IMR-90 (cell line): ENCODE measurements at regions not wholly inside any gene's neighbourhood (a gene's known extent, or its start where the extent isn't known, plus 50 kb on each side); places are given as distances from the start of the nearest gene placed in this dataset.

ENCODE experiments used
- CEBPB ChIP-seq: IDR thresholded peaks from 2 replicates; pipeline ENCODE4 v1.6.1; 2012; ENCODE audit warnings: low read depth, low read length, improper control_type of control experiment
- CHD1 ChIP-seq: IDR thresholded peaks from 2 replicates; pipeline ENCODE4 v1.6.1; 2012; ENCODE audit warnings: low read depth, low read length, improper control_type of control experiment
- FOS ChIP-seq: fragments of 150-350 bp; IDR thresholded peaks from 2 replicates; pipeline ENCODE4 v1.6.1; 2016; ENCODE audit warnings: low read depth, low read length
- POLR2A ChIP-seq: IDR thresholded peaks from 2 replicates; pipeline ENCODE4 v1.6.1; 2012; ENCODE audit warnings: mild to moderate bottlenecking, low read depth, low read length
- RAD21 ChIP-seq: IDR thresholded peaks from 2 replicates; pipeline ENCODE4 v1.6.1; 2012; ENCODE audit warnings: low read length, improper control_type of control experiment
- TF ChIP-seq, protein P1 (sequence below): conservative IDR thresholded peaks from 2 replicates; pipeline ENCODE4 v1.5.1; 2012; ENCODE audit warnings: mild to moderate bottlenecking, low read depth, low read length, improper control_type of control experiment
- TF ChIP-seq, protein P2 (sequence below): fragments of 150-350 bp; IDR thresholded peaks from 2 replicates; pipeline ENCODE4 v1.6.1; 2016; ENCODE audit warnings: low read depth, mild to moderate bottlenecking, low read length, moderate library complexity, borderline replicate concordance
- TF ChIP-seq, protein P3 (sequence below): fragments of 150-350 bp; IDR thresholded peaks from 2 replicates; pipeline ENCODE4 v1.6.1; 2017; ENCODE audit warnings: mild to moderate bottlenecking, antibody characterized with exemption, low read length, low read depth

DNA sequence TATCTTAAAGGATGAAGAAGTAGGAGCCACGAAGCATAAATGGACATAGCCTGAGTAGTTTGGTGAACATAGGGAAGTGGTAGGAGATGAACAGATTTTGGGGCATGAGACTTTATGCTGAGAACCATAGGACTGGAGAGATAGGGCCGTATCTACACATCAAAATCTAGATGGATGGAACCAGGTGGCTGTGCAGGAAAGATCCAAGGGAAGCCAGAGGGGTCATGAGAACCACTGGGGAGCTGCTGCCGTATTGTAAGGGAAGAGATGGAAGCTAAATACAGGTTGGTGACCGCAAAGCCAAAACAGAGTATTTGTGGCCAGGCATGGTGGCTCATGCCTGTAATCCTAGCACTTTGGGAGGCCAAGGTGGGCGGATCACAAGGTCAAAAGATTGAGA is 124.3 kb downstream of the TRIB2 start:
- TF ChIP-seq, protein P1, sequence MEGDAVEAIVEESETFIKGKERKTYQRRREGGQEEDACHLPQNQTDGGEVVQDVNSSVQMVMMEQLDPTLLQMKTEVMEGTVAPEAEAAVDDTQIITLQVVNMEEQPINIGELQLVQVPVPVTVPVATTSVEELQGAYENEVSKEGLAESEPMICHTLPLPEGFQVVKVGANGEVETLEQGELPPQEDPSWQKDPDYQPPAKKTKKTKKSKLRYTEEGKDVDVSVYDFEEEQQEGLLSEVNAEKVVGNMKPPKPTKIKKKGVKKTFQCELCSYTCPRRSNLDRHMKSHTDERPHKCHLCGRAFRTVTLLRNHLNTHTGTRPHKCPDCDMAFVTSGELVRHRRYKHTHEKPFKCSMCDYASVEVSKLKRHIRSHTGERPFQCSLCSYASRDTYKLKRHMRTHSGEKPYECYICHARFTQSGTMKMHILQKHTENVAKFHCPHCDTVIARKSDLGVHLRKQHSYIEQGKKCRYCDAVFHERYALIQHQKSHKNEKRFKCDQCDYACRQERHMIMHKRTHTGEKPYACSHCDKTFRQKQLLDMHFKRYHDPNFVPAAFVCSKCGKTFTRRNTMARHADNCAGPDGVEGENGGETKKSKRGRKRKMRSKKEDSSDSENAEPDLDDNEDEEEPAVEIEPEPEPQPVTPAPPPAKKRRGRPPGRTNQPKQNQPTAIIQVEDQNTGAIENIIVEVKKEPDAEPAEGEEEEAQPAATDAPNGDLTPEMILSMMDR: no peak
- TF ChIP-seq POLR2A (no peak), RAD21 (no peak), CEBPB (no peak), CHD1 (no peak), FOS (no peak)
- TF ChIP-seq, protein P2, sequence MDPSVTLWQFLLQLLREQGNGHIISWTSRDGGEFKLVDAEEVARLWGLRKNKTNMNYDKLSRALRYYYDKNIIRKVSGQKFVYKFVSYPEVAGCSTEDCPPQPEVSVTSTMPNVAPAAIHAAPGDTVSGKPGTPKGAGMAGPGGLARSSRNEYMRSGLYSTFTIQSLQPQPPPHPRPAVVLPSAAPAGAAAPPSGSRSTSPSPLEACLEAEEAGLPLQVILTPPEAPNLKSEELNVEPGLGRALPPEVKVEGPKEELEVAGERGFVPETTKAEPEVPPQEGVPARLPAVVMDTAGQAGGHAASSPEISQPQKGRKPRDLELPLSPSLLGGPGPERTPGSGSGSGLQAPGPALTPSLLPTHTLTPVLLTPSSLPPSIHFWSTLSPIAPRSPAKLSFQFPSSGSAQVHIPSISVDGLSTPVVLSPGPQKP: no peak
- TF ChIP-seq, protein P3, sequence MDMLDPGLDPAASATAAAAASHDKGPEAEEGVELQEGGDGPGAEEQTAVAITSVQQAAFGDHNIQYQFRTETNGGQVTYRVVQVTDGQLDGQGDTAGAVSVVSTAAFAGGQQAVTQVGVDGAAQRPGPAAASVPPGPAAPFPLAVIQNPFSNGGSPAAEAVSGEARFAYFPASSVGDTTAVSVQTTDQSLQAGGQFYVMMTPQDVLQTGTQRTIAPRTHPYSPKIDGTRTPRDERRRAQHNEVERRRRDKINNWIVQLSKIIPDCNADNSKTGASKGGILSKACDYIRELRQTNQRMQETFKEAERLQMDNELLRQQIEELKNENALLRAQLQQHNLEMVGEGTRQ: no peak
